HCT116 (cell line): ENCODE measurements at regions not wholly inside any gene's neighbourhood (a gene's known extent, or its start where the extent isn't known, plus 50 kb on each side); places are given as distances from the start of the nearest gene placed in this dataset.

Experiments used
- CTCF ChIP-seq, 3 experiments: fragments of 200-600 bp in 1 of 3; sonication (generic) in 1 of 3; IDR thresholded peaks in 2 of 3; conservative IDR thresholded peaks in 1 of 3; 2 replicates each; pipeline ENCODE4 v1.5.1; 2012 to 2017; ENCODE audit warnings: low read depth in 2 of 3, low read length in 2 of 3, antibody characterized with exemption in 1 of 3, borderline replicate concordance in 1 of 3, control low read depth in 1 of 3, mild to moderate bottlenecking in 1 of 3, mixed read lengths in 1 of 3, mixed run types in 1 of 3, moderate library complexity in 1 of 3; ENCODE audit not compliant: insufficient read depth in 1 of 3
- EGR1 ChIP-seq: IDR thresholded peaks from 2 replicates; pipeline ENCODE4 v1.6.1; 2012; ENCODE audit warnings: low read depth
- EZH2 ChIP-seq: fragments of 200-600 bp; sonication (generic); IDR thresholded peaks from 2 replicates; pipeline ENCODE4 v1.6.1; 2017; ENCODE audit warnings: antibody characterized with exemption, mixed run types
- EZH2phosphoT487 ChIP-seq: fragments of 200-600 bp; IDR thresholded peaks from 2 replicates; pipeline ENCODE4 v1.6.1; 2018; ENCODE audit warnings: antibody characterized with exemption, borderline replicate concordance
- JUND ChIP-seq: IDR thresholded peaks from 2 replicates; pipeline ENCODE4 v1.6.1; 2012
- MAX ChIP-seq: IDR thresholded peaks from 2 replicates; pipeline ENCODE4 v1.6.1; 2012
- POLR2A ChIP-seq: IDR thresholded peaks from 2 replicates; pipeline ENCODE4 v1.7.0; 2011; ENCODE audit warnings: borderline replicate concordance; ENCODE audit not compliant: insufficient read depth, insufficient read length; ENCODE audit errors: extremely low read depth
- POLR2AphosphoS5 ChIP-seq: IDR thresholded peaks from 2 replicates; pipeline ENCODE4 v1.6.1; 2011; ENCODE audit warnings: mild to moderate bottlenecking, low read depth, low read length, moderate library complexity
- RAD21 ChIP-seq: IDR thresholded peaks from 2 replicates; pipeline ENCODE4 v1.6.1; 2012; ENCODE audit warnings: low read depth, mild to moderate bottlenecking
- SIN3A ChIP-seq: IDR thresholded peaks from 2 replicates; pipeline ENCODE4 v1.6.1; 2012; ENCODE audit warnings: low read depth
- SP1 ChIP-seq: IDR thresholded peaks from 2 replicates; pipeline ENCODE4 v1.6.1; 2012; ENCODE audit warnings: low read depth
- YY1 ChIP-seq: IDR thresholded peaks from 2 replicates; pipeline ENCODE4 v1.6.1; 2011; ENCODE audit warnings: low read length, low read depth, moderate library complexity, mild to moderate bottlenecking; ENCODE audit not compliant: insufficient replicate concordance; ENCODE audit errors: extremely low read depth
- ZFX ChIP-seq: fragments of 450-650 bp; IDR thresholded peaks from 2 replicates; pipeline ENCODE4 v1.6.1; 2017

- TF ChIP-seq CTCF (IDR thresholded peaks at IDR 0.05 in 2 of 3, conservative IDR thresholded peaks at IDR 0.05 in 1 of 3; ENCODE audit: borderline replicate concordance in 1 of 3, insufficient read depth in 1 of 3, low read depth in 2 of 3, low read length in 2 of 3) = no peak
- TF ChIP-seq POLR2AphosphoS5 = no peak
- no peak for TF ChIP-seq SIN3A
- no peak for TF ChIP-seq POLR2A
- TF ChIP-seq YY1 = no peak
- TF ChIP-seq RAD21 = no peak
- TF ChIP-seq MAX = no peak
- no peak for TF ChIP-seq EZH2
- no peak for TF ChIP-seq SP1
- no peak for TF ChIP-seq EZH2phosphoT487
- no peak for TF ChIP-seq EGR1
- TF ChIP-seq ZFX = no peak
- no peak for TF ChIP-seq JUND
Observed at GRCh38 chr5:31091501-31091900, 102.0 kb upstream of the CDH6 start.
